ENCODE measurements at regions not wholly inside any gene's neighbourhood (a gene's known extent, or its start where the extent isn't known, plus 50 kb on each side); places are given as distances from the start of the nearest gene placed in this dataset.

- TF ChIP-seq CTCF (IDR thresholded peaks at IDR 0.05; ENCODE audit: control extremely low read depth, extremely low read depth): no peak
- 88 to 95% methylated on average over 4 of the region's 4 CpGs for WGBS, 2 donors
These were observed 1296.9 kb upstream of the SEL1L start for GRCh38 chr14:82830596-82830995.

GRCh38 chr14:82836256-82836950 is 1302.8 kb upstream of the SEL1L start:
- no peak for DNase-seq
- Histone ChIP-seq H3K9ac (ENCODE audit: insufficient read depth in 1 of 2, low read length in 2 of 2) (no peak overlapping the region), H3K27me3 (ENCODE audit: control insufficient read depth in 3 of 3, insufficient read depth in 3 of 3, low read length in 2 of 3) (no peaks in the 10 kb centered on the region), H3K9me3 (ENCODE audit: control insufficient read depth in 4 of 4, insufficient read depth in 3 of 4, low read length in 3 of 4) (no peaks in the 10 kb centered on the region), H3K4me1 (ENCODE audit: control insufficient read depth in 5 of 5, insufficient read depth in 5 of 5, low read length in 5 of 5) (no peaks in the 10 kb centered on the region), H3K4me3 (no peak overlapping the region), H3K36me3 (ENCODE audit: control insufficient read depth in 4 of 4, insufficient read depth in 4 of 4, low read length in 4 of 4) (no peaks in the 10 kb centered on the region), H3K27ac (ENCODE audit: low read depth in 1 of 2, low read length in 1 of 2) (no peak overlapping the region)
- 91 to 92% methylated on average over 5 of the region's 5 CpGs for WGBS, 2 donors
- TF ChIP-seq CTCF (IDR thresholded peaks at IDR 0.05; ENCODE audit: control extremely low read depth, extremely low read depth): no peak
- ATAC-seq (ENCODE audit: insufficient read depth, low FRiP score): no peak

More at GRCh38 chr14:82830596-82830995, 1296.9 kb upstream of the SEL1L start:
- H3K4me3 ChIP-seq: no peak overlapping the region
- no peaks in the 10 kb centered on the region for H3K27me3 ChIP-seq (ENCODE audit: control insufficient read depth in 3 of 3, insufficient read depth in 3 of 3, low read length in 2 of 3)
- DNase-seq (no peak), ATAC-seq (ENCODE audit: insufficient read depth, low FRiP score) (no peak)
- no peak overlapping the region for H3K9ac ChIP-seq (ENCODE audit: insufficient read depth in 1 of 2, low read length in 2 of 2)
- no peaks in the 10 kb centered on the region for H3K36me3 ChIP-seq (ENCODE audit: control insufficient read depth in 4 of 4, insufficient read depth in 4 of 4, low read length in 4 of 4)
- H3K9me3 ChIP-seq (ENCODE audit: control insufficient read depth in 4 of 4, insufficient read depth in 3 of 4, low read length in 3 of 4): no peaks in the 10 kb centered on the region
- H3K4me1 ChIP-seq (ENCODE audit: control insufficient read depth in 5 of 5, insufficient read depth in 5 of 5, low read length in 5 of 5): no peaks in the 10 kb centered on the region
- H3K27ac ChIP-seq (ENCODE audit: low read depth in 1 of 2, low read length in 1 of 2): no peak overlapping the region

- TF ChIP-seq CTCF (IDR thresholded peaks at IDR 0.05; ENCODE audit: control extremely low read depth, extremely low read depth): no peak
- H3K36me3 ChIP-seq (ENCODE audit: control insufficient read depth in 4 of 4, insufficient read depth in 4 of 4, low read length in 4 of 4): no peaks in the 10 kb centered on the region
- no peaks in the 10 kb centered on the region for H3K4me1 ChIP-seq (ENCODE audit: control insufficient read depth in 5 of 5, insufficient read depth in 5 of 5, low read length in 5 of 5)
- H3K9ac ChIP-seq (ENCODE audit: insufficient read depth in 1 of 2, low read length in 2 of 2): no peak overlapping the region
- H3K27ac ChIP-seq (ENCODE audit: low read depth in 1 of 2, low read length in 1 of 2): no peak overlapping the region
- DNase-seq (no peak), ATAC-seq (ENCODE audit: insufficient read depth, low FRiP score) (no peak)
- H3K4me3 ChIP-seq: no peak overlapping the region
- H3K27me3 ChIP-seq (ENCODE audit: control insufficient read depth in 3 of 3, insufficient read depth in 3 of 3, low read length in 2 of 3): no peaks in the 10 kb centered on the region
- 42 to 49% methylated on average over 3 of the region's 3 CpGs for WGBS, 2 donors
- no peaks in the 10 kb centered on the region for H3K9me3 ChIP-seq (ENCODE audit: control insufficient read depth in 4 of 4, insufficient read depth in 3 of 4, low read length in 3 of 4)
These were observed 1304.0 kb upstream of the SEL1L start for GRCh38 chr14:82837611-82838140.
